GM19351 (cell line): ENCODE measurements at regions not wholly inside any gene's neighbourhood (a gene's known extent, or its start where the extent isn't known, plus 50 kb on each side); places are given as distances from the start of the nearest gene placed in this dataset.

Source experiments
- ATAC-seq: cut with Tn5 transposase; IDR thresholded peaks from one replicate; pipeline ENCODE4 v1.9.1; 2021; ENCODE audit warnings: mild to moderate bottlenecking, moderate library complexity; ENCODE audit not compliant: unreplicated experiment

- no peak for ATAC-seq
Measured at GRCh38 chr2:383888-384287, 96.0 kb upstream of the ALKAL2 start.

GRCh38 chr2:383178-383577, 95.3 kb upstream of the ALKAL2 start:
- ATAC-seq: no peak

GRCh38 chr2:382728-383022, 94.8 kb upstream of the ALKAL2 start:
- no peak for ATAC-seq

- no peak for ATAC-seq
Measured at GRCh38 chr2:381941-382727, 94.2 kb upstream of the ALKAL2 start.

- ATAC-seq: no peak
Measured at GRCh38 chr2:381181-381580, 93.3 kb upstream of the ALKAL2 start.

- no peak for ATAC-seq
Measured at GRCh38 chr2:380772-381171, 92.9 kb upstream of the ALKAL2 start.

GRCh38 chr2:380221-380620, 92.3 kb upstream of the ALKAL2 start:
- ATAC-seq: no peak

- ATAC-seq: no peak
Measured at GRCh38 chr2:379778-380177, 91.9 kb upstream of the ALKAL2 start.

GRCh38 chr2:378364-378763, 90.5 kb upstream of the ALKAL2 start:
- ATAC-seq: no peak

GRCh38 chr2:377414-377813, 89.5 kb upstream of the ALKAL2 start:
- no peak for ATAC-seq

- ATAC-seq: no peak
Measured at GRCh38 chr2:375956-376307, 88.0 kb upstream of the ALKAL2 start.

GRCh38 chr2:375270-375955, 87.5 kb upstream of the ALKAL2 start:
- no peak for ATAC-seq

GRCh38 chr2:368386-368785, 80.5 kb upstream of the ALKAL2 start:
- ATAC-seq: no peak

GRCh38 chr2:367246-367645, 79.4 kb upstream of the ALKAL2 start:
- ATAC-seq: no peak

GRCh38 chr2:366706-367105, 78.8 kb upstream of the ALKAL2 start:
- ATAC-seq: no peak

GRCh38 chr2:365367-366275, 77.7 kb upstream of the ALKAL2 start:
- ATAC-seq: no peak

- ATAC-seq: no peak
Measured at GRCh38 chr2:363824-364470, 76.1 kb upstream of the ALKAL2 start.

- ATAC-seq: no peak
Measured at GRCh38 chr2:362924-363323, 75.0 kb upstream of the ALKAL2 start.

GRCh38 chr2:360124-360523, 72.2 kb upstream of the ALKAL2 start:
- no peak for ATAC-seq

GRCh38 chr2:359047-359446, 71.2 kb upstream of the ALKAL2 start:
- no peak for ATAC-seq

GRCh38 chr2:357811-358210, 69.9 kb upstream of the ALKAL2 start:
- no peak for ATAC-seq
